ENCODE measurements at regions not wholly inside any gene's neighbourhood (a gene's known extent, or its start where the extent isn't known, plus 50 kb on each side); places are given as distances from the start of the nearest gene placed in this dataset.
A peak's percentile ranks its signal among the peaks of the same experiment; 100 is the strongest.

- no peak overlapping the region for H3K56ac ChIP-seq (replicated peaks; ENCODE audit: insufficient read length, low read depth, low read length)
- H2AK5ac ChIP-seq (ENCODE audit: low read depth, low read length), result no peak overlapping the region
- no peak overlapping the region for H2BK12ac ChIP-seq (ENCODE audit: low read depth, low read length)
- H3K27ac ChIP-seq (ENCODE audit: low read depth, low read length), result peak overlapping the region; percentile 27; the same call in 1 of the 2 replicates
- H3K4ac ChIP-seq (replicated peaks; ENCODE audit: insufficient read length, low read depth, low read length), result no peak overlapping the region
- H2BK5ac ChIP-seq (ENCODE audit: low read depth, low read length), result 0 out of 2 replicates have a peak overlapping the region, but pooled peaks have one; percentile 5
- H2AFZ ChIP-seq (ENCODE audit: low read length), result no peak overlapping the region
- no peak overlapping the region; the same call in 1 of the 2 replicates for H3K18ac ChIP-seq (ENCODE audit: extremely low read depth, low read length)
- ChIA-PET CTCF (ENCODE audit: partially characterized antibody) (interaction anchor here (1.1 kb wide), 1 partner anchor 17 kb away, joined by 3 read pairs; no protein-coding TSS in a partner anchor), POLR2A (ENCODE audit: partially characterized antibody) (interaction anchor here (1.1 to 2.7 kb wide), 8 partner anchors 10 to 84 kb away, joined by 3 to 22 read pairs (median 6); no protein-coding TSS in a partner anchor)
- H4K91ac ChIP-seq (replicated peaks; ENCODE audit: insufficient read length, low read length), result no peak overlapping the region
- no peaks in the 10 kb centered on the region for H3K9me3 ChIP-seq (ENCODE audit: insufficient read depth in 2 of 2, low read depth in 1 of 2, low read length in 1 of 2)
- H4K5ac ChIP-seq (ENCODE audit: insufficient read length, low read depth, low read length), result peak overlapping the region; percentile 49
- peak overlapping the region in 3 of 4 experiments; percentile 1 to 44 (median 16); a peak in 3 of 8 replicates for H3K4me3 ChIP-seq (ENCODE audit: extremely low read depth in 1 of 4, insufficient read depth in 2 of 4, low read depth in 3 of 4, low read length in 4 of 4)
- FAIRE-seq (no peak), DNase-seq (ENCODE audit: low read depth in 1 of 2, low spot score in 2 of 2) (no peak)
- no peak overlapping the region for H4K8ac ChIP-seq (ENCODE audit: extremely low read depth, insufficient read depth, low read length)
- peaks cover 0 to 43% (median 4%) of the 10 kb centered on the region in 4 experiments; a peak in 4 of 8 replicates for H3K36me3 ChIP-seq (ENCODE audit: control insufficient read depth in 2 of 4, insufficient read depth in 4 of 4, low read length in 3 of 4)
- peaks cover 0 to 15% (median 3%) of the 10 kb centered on the region in 4 experiments; a peak in 3 of 7 replicates for H3K4me1 ChIP-seq (replicated peaks in 1 of 4; ENCODE audit: control insufficient read depth in 3 of 4, insufficient read depth in 4 of 4, low read length in 3 of 4)
- no peaks in the 10 kb centered on the region for H3K79me1 ChIP-seq (ENCODE audit: low read depth, low read length)
- H2BK15ac ChIP-seq (ENCODE audit: low read length), result no peak overlapping the region
- no peak overlapping the region for H3K23ac ChIP-seq (ENCODE audit: insufficient read length)
- no peak overlapping the region for H3K9ac ChIP-seq (replicated peaks in 1 of 4; ENCODE audit: extremely low read depth in 1 of 4, low read depth in 3 of 4, low read length in 3 of 4)
- H4K20me1 ChIP-seq (replicated peaks in 1 of 2; ENCODE audit: control insufficient read depth in 1 of 2, insufficient read depth in 2 of 2, low read length in 2 of 2), result no peaks in the 10 kb centered on the region
- H2BK120ac ChIP-seq (replicated peaks; ENCODE audit: low read depth, low read length), result peak overlapping the region; percentile 66
- H3K27me3 ChIP-seq (replicated peaks in 1 of 4; ENCODE audit: control insufficient read depth in 3 of 4, extremely low read depth in 1 of 4, insufficient read depth in 3 of 4, low read length in 3 of 4), result no peaks in the 10 kb centered on the region
- peak overlapping the region; percentile 59 to 64 for H3K4me2 ChIP-seq (ENCODE audit: insufficient read depth in 1 of 2, low read depth in 2 of 2, low read length in 2 of 2)
- TF ChIP-seq SIRT6 (IDR thresholded peaks at IDR 0.05; ENCODE audit: low read length), result no peak
- TF ChIP-seq POLR2AphosphoS5 (IDR thresholded peaks at IDR 0.05; ENCODE audit: low read depth, low read length), result peak; percentile 36; the same call in 1 of the 2 replicates
- peak in 1 of 2 experiments; percentile 45; a peak in 1 of 3 replicates for TF ChIP-seq POLR2A (IDR thresholded peaks at IDR 0.05; ENCODE audit: control extremely low read depth in 1 of 2, low read depth in 2 of 2, low read length in 2 of 2)
- H3K14ac ChIP-seq (ENCODE audit: insufficient read length), result no peak overlapping the region
- H3K23me2 ChIP-seq (ENCODE audit: low read depth, low read length), result no peaks in the 10 kb centered on the region
- peaks cover 0 to 11% of the 10 kb centered on the region in 2 experiments; a peak in 2 of 4 replicates for H3K79me2 ChIP-seq (ENCODE audit: control insufficient read depth in 1 of 2, insufficient read depth in 2 of 2, low read length in 2 of 2)
- H2BK20ac ChIP-seq (ENCODE audit: low read length), result no peak overlapping the region
Observed at GRCh38 chr13:55654243-55654642, 1486.5 kb upstream of the PRR20A start.

Measured in H1 (cell line).